Calu3 (cell line): ENCODE measurements at regions not wholly inside any gene's neighbourhood (a gene's known extent, or its start where the extent isn't known, plus 50 kb on each side); places are given as distances from the start of the nearest gene placed in this dataset.
"Not testable (repeated sequence)": the region's sequence is repeated elsewhere in the genome, so short reads cannot be mapped to it uniquely, and the experiment has no call there.

Experiments
- BruUV-seq: library from RNA; stranded (reverse); fragments of 400-500 nt; replicated peaks from 2 replicates; lab custom pipeline; 2021; lab: Mats Ljungman, UMichigan
- CTCF ChIA-PET: fragments of 300-600 bp; sonication (Branson Sonifier 250); formaldehyde crosslinking; loops from one replicate; lab custom pipeline; 2022; ENCODE audit warnings: antibody characterized with exemption; lab: Charles Lee
- DNase-seq: peaks from one replicate; pipeline ENCODE4 v3.0.0; 2022
- H3K27ac Mint-ChIP-seq: one replicate; pipeline ENCODE4 v1.8.0; 2022; ENCODE audit warnings: mixed read lengths; ENCODE audit not compliant: unreplicated experiment
- H3K27me3 Mint-ChIP-seq: one replicate; pipeline ENCODE4 v1.8.0; 2022; ENCODE audit warnings: mixed read lengths; ENCODE audit not compliant: unreplicated experiment
- H3K36me3 Mint-ChIP-seq: one replicate; pipeline ENCODE4 v1.8.0; 2022; ENCODE audit warnings: mild to moderate bottlenecking, moderate library complexity, mixed read lengths; ENCODE audit not compliant: insufficient read depth, unreplicated experiment
- H3K4me1 Mint-ChIP-seq: one replicate; pipeline ENCODE4 v1.8.0; 2022; ENCODE audit warnings: mild to moderate bottlenecking, low read depth, mixed read lengths; ENCODE audit not compliant: unreplicated experiment
- H3K4me3 Mint-ChIP-seq: one replicate; pipeline ENCODE4 v1.8.0; 2022; ENCODE audit warnings: mild to moderate bottlenecking, low read depth, moderate library complexity, mixed read lengths; ENCODE audit not compliant: unreplicated experiment
- H3K9me3 Mint-ChIP-seq: one replicate; pipeline ENCODE4 v1.8.0; 2022; ENCODE audit warnings: low read depth, mixed read lengths; ENCODE audit not compliant: unreplicated experiment
- intact Hi-C: fragments of 100-400 bp; cut with micrococcal nuclease; formaldehyde crosslinking; loops from one replicate; pipeline ENCODE4 v1.10.0; 2022; ENCODE audit not compliant: unreplicated experiment
- TF ChIP-seq, protein P1 (sequence below): fragments of 200-600 bp; IDR thresholded peaks from one replicate; pipeline ENCODE4 v1.8.0; 2022; ENCODE audit warnings: antibody characterized with exemption; ENCODE audit not compliant: unreplicated experiment

DNA sequence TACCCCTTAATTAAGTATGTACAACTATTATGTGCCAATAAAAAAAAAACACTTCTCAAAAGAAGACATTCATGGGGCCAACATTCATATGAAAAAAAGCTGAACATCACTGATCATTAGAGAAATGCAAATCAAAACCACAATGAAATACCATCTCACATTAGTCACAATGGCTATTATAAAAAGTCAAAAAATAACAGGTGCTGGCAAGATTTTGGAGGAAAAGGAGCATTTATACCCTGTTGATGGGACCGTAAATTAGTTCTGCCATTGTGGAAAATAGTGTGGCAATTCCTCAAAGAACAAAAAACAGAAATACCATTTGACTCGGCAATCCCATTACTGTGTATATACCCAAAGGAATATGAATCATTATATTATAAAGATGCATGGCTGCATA lies 229.9 kb downstream of the PAPSS1 start:
- no peak overlapping the region for H3K27ac Mint-ChIP-seq
- H3K9me3 Mint-ChIP-seq: no peaks in the 10 kb centered on the region
- no TSS peak for BruUV-seq
- H3K4me1 Mint-ChIP-seq: no peaks in the 10 kb centered on the region
- TF ChIP-seq, protein P1, sequence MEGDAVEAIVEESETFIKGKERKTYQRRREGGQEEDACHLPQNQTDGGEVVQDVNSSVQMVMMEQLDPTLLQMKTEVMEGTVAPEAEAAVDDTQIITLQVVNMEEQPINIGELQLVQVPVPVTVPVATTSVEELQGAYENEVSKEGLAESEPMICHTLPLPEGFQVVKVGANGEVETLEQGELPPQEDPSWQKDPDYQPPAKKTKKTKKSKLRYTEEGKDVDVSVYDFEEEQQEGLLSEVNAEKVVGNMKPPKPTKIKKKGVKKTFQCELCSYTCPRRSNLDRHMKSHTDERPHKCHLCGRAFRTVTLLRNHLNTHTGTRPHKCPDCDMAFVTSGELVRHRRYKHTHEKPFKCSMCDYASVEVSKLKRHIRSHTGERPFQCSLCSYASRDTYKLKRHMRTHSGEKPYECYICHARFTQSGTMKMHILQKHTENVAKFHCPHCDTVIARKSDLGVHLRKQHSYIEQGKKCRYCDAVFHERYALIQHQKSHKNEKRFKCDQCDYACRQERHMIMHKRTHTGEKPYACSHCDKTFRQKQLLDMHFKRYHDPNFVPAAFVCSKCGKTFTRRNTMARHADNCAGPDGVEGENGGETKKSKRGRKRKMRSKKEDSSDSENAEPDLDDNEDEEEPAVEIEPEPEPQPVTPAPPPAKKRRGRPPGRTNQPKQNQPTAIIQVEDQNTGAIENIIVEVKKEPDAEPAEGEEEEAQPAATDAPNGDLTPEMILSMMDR: no peak
- DNase-seq: no peak
- H3K4me3 Mint-ChIP-seq: no peak overlapping the region
- CTCF ChIA-PET: no interaction called here
- no peaks in the 10 kb centered on the region for H3K27me3 Mint-ChIP-seq
- intact Hi-C loops: no loop called here
- H3K36me3 Mint-ChIP-seq: no peaks in the 10 kb centered on the region

DNA sequence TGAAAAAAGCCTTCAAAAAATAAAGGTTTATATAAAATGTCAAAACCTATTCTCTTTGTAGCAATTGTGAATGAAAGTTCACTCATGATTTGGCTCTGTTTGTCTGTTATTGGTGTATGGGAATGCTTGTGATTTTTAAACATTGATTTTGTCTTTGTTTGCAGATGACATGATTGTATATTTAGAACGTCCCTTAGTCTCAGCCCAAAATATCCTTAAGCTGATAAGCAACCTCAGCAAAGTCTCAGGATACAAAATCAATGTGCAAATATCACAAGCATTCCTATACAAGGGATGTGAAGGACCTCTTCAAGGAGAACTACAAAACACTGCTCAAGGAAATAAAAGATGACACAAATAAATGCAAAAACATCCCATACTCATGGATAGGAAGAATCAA lies 236.4 kb downstream of the PAPSS1 start:
- DNase-seq, H3K4me3 Mint-ChIP-seq, H3K27me3 Mint-ChIP-seq, H3K4me1 Mint-ChIP-seq, H3K9me3 Mint-ChIP-seq, intact Hi-C loops, BruUV-seq, CTCF ChIA-PET, H3K27ac Mint-ChIP-seq, H3K36me3 Mint-ChIP-seq: not testable (repeated sequence)

DNA sequence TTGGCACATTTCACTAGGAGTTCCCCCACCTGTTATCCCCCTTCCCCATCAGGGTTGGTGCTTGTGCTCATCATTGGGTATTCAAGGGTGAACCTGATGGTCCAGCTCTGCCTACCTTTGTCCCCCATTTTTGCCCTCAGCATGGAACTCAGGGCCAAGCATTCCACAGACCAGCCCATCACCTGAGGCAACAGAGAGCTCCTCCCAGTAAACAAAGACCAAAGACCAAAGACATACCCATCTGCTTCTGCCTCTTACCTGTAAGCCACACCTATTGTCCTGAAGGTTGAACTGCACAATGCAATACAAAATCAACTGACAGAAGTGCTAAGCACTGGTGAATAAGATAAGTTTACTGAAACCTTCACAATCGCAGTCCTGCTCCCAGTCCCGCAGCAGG lies 237.5 kb downstream of the PAPSS1 start:
- Mint-ChIP-seq H3K9me3 (peaks cover 3% of the 10 kb centered on the region), H3K36me3 (no peaks in the 10 kb centered on the region), H3K4me1 (no peaks in the 10 kb centered on the region), H3K27ac (no peak overlapping the region), H3K27me3 (no peaks in the 10 kb centered on the region), H3K4me3 (no peak overlapping the region)
- no TSS peak for BruUV-seq
- no peak for DNase-seq
- TF ChIP-seq, protein P1: no peak
- CTCF ChIA-PET: no interaction called here
- intact Hi-C loops: no loop called here

DNA sequence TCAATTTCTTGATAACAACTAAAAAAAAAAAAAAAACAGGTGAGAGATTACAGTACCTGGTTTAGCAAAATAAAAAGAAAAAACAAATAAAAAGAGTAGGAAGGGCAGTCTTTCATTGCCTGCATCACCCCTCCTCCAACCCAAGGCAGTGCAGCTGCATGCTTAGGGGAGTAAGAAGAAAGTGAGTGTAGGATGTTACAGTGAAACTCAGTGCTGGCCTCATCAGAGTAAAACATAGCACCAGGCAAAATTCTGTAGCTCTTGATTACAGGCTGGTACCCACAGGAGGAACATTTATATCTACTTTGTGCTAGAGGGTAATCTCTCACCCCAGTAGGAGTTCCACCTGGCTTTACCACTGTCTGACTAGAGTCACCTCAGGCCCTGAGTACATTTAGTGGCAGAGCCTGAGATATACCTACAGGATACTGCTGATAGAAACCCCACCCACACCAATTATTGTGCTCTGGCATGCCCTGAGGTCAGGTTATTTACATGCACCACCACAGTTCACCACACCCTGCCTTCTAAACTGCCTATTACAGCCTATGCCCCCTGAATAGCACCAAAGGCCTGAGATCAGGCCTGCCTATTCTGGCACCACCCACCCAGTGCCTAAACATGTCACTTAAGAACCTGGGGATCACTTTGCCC lies 241.6 kb downstream of the PAPSS1 start:
- CTCF ChIA-PET: no interaction called here
- no peak overlapping the region for H3K4me3 Mint-ChIP-seq
- no peak for DNase-seq
- intact Hi-C loops: no loop called here
- TF ChIP-seq, protein P1: no peak
- H3K27me3 Mint-ChIP-seq: no peaks in the 10 kb centered on the region
- no peaks in the 10 kb centered on the region for H3K36me3 Mint-ChIP-seq
- peaks cover 3% of the 10 kb centered on the region for H3K9me3 Mint-ChIP-seq
- no peaks in the 10 kb centered on the region for H3K4me1 Mint-ChIP-seq
- no peak overlapping the region for H3K27ac Mint-ChIP-seq
- no TSS peak for BruUV-seq

DNA sequence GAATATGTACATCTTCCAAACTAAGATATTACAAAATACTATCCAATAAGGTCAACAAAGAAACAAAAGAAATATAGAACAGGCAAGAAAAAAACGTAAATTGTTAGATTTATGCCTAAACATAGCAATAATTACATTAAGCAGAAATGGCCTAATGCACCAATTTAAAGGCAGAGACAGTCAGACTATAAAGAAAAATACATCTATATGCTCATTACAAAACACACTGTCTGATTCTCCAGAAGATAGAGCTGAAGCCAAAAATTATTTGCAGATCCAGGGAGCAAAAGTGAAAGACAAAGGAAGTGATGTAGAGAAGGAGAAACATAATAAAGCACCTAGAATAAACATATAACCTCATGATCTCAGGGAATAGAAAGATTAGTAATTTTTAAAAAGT lies 246.9 kb downstream of the PAPSS1 start:
- no TSS peak for BruUV-seq
- no peaks in the 10 kb centered on the region for H3K36me3 Mint-ChIP-seq
- H3K9me3 Mint-ChIP-seq: no peaks in the 10 kb centered on the region
- no peak overlapping the region for H3K4me3 Mint-ChIP-seq
- H3K27me3 Mint-ChIP-seq: no peaks in the 10 kb centered on the region
- CTCF ChIA-PET: no interaction called here
- no peaks in the 10 kb centered on the region for H3K4me1 Mint-ChIP-seq
- TF ChIP-seq, protein P1: no peak
- H3K27ac Mint-ChIP-seq: no peak overlapping the region
- intact Hi-C loops: no loop called here
- no peak for DNase-seq
